HepG2 (cell line): ENCODE measurements at regions not wholly inside any gene's neighbourhood (a gene's known extent, or its start where the extent isn't known, plus 50 kb on each side); places are given as distances from the start of the nearest gene placed in this dataset.

Source experiments
- ATAC-seq: fragments of 200-7000 bp; cut with Tn5 transposase; 3 replicates; pipeline ENCODE4 v1.9.1; 2020; ENCODE audit warnings: mild to moderate bottlenecking, moderate library complexity
- BruUV-seq: library from RNA; stranded (reverse); fragments of 400-500 nt; replicated peaks from 2 replicates; lab custom pipeline; 2021; lab: Mats Ljungman, UMichigan
- CTCF ChIA-PET: fragments of 300-600 bp; formaldehyde crosslinking; extraction: SDS; loops from one replicate; lab custom pipeline; 2021; ENCODE audit warnings: low total read pairs, inconsistent platforms, low intra/inter-chr PET ratio; lab: Yijun Ruan, JAX
- POLR2A ChIA-PET: fragments of 350-600 bp; sonication (Branson Sonifier 250); formaldehyde crosslinking; loops from one replicate; lab custom pipeline; 2020; ENCODE audit warnings: antibody characterized with exemption, inconsistent platforms; lab: Yijun Ruan, JAX
- DNase-seq: peaks from one replicate; pipeline ENCODE4 v3.0.0-alpha.2; 2015; ENCODE audit warnings: low spot score
- FAIRE-seq: peaks from 3 replicates; lab custom pipeline; 2011; peaks lifted over from hg19 to GRCh38; lab: Jason Lieb, UNC
- H2AFZ ChIP-seq: one replicate; pipeline ENCODE4 v1.6.1; 2011; ENCODE audit warnings: low read length, inconsistent platforms
- H3K27ac ChIP-seq: fragments of 300-600 bp; 3 replicates; pipeline ENCODE4 v1.8.0; 2011; ENCODE audit warnings: mixed run types, mild to moderate bottlenecking, mixed read lengths, low read length, inconsistent platforms; ENCODE audit not compliant: insufficient read depth; ENCODE audit errors: extremely low read length
- H3K27me3 ChIP-seq, 2 experiments: fragments of 200-600 bp in 1 of 2; 2 replicates in 1 of 2; 3 replicates in 1 of 2; pipeline versions ENCODE4 v1.6.0 to v1.8.0; 2011; ENCODE audit warnings: low read length in 2 of 2, mild to moderate bottlenecking in 2 of 2, moderate library complexity in 2 of 2, inconsistent platforms in 1 of 2; ENCODE audit not compliant: insufficient read depth in 2 of 2, control insufficient read depth in 1 of 2
- H3K36me3 ChIP-seq, 2 experiments: fragments of 200-600 bp in 1 of 2; replicated peaks in 1 of 2; 2 replicates in 1 of 2; 3 replicates in 1 of 2; pipeline versions ENCODE4 v1.5.1 to v1.8.0; 2011; ENCODE audit warnings: low read length in 2 of 2, inconsistent platforms in 1 of 2; ENCODE audit not compliant: insufficient read depth in 2 of 2, control insufficient read depth in 1 of 2
- H3K4me1 ChIP-seq: 2 replicates; pipeline ENCODE4 v1.5.1; 2012; ENCODE audit warnings: low read length, inconsistent platforms; ENCODE audit not compliant: insufficient read depth
- H3K4me2 ChIP-seq: 2 replicates; pipeline ENCODE4 v1.6.0; 2011; ENCODE audit warnings: low read depth, low read length, inconsistent platforms
- H3K4me3 ChIP-seq, 3 experiments: fragments of 200-600 bp in 1 of 3; sonication (generic), shearing (Covaris generic) in 1 of 3; replicated peaks in 1 of 3; 2 replicates each; pipeline ENCODE4 v1.5.1; 2011 to 2016; ENCODE audit warnings: low read length in 3 of 3, inconsistent platforms in 2 of 3, low read depth in 2 of 3, mild to moderate bottlenecking in 2 of 3, control low read depth in 1 of 3, mixed read lengths in 1 of 3; ENCODE audit not compliant: insufficient read depth in 1 of 3
- H3K79me2 ChIP-seq: one replicate; pipeline ENCODE4 v1.6.1; 2011; ENCODE audit warnings: low read length, inconsistent platforms; ENCODE audit not compliant: insufficient read depth
- H3K9ac ChIP-seq: 2 replicates; pipeline ENCODE4 v1.6.0; 2011; ENCODE audit warnings: mild to moderate bottlenecking, low read depth, low read length, inconsistent platforms; ENCODE audit not compliant: insufficient read depth
- H3K9me3 ChIP-seq: 2 replicates; pipeline ENCODE4 v1.5.1; 2012; ENCODE audit warnings: mild to moderate bottlenecking, low read length
- H4K20me1 ChIP-seq: 2 replicates; pipeline ENCODE4 v1.6.0; 2011; ENCODE audit warnings: inconsistent platforms, mild to moderate bottlenecking, low read length, moderate library complexity; ENCODE audit not compliant: insufficient read depth
- CCDC6 ChIP-seq: sonication (generic); formaldehyde crosslinking; IDR thresholded peaks from 2 replicates; pipeline ENCODE4 v1.8.1; 2022; ENCODE audit warnings: mild to moderate bottlenecking, missing genetic modification reagents, moderate library complexity
- DNMT1 ChIP-seq: sonication (generic); formaldehyde crosslinking; IDR thresholded peaks from 2 replicates; pipeline ENCODE4 v1.5.1; 2020; ENCODE audit warnings: mild to moderate bottlenecking, missing genetic modification reagents
- DNMT3B ChIP-seq: conservative IDR thresholded peaks from 2 replicates; pipeline ENCODE4 v1.6.1; 2016; ENCODE audit warnings: missing biosample characterization, control low read depth
- FOXA3 ChIP-seq: IDR thresholded peaks from 2 replicates; pipeline ENCODE4 v1.6.1; 2016; ENCODE audit warnings: missing genetic modification reagents, missing compliant biosample characterization
- NFYC ChIP-seq: IDR thresholded peaks from 2 replicates; pipeline ENCODE4 v1.6.1; 2016; ENCODE audit warnings: missing genetic modification reagents, missing compliant biosample characterization
- POGZ ChIP-seq: sonication (generic); formaldehyde crosslinking; IDR thresholded peaks from 2 replicates; pipeline ENCODE4 v1.4.0; 2020; ENCODE audit warnings: mild to moderate bottlenecking, missing genetic modification reagents
- PRPF4 ChIP-seq: fragments of 200-400 bp; formaldehyde crosslinking; IDR thresholded peaks from 2 replicates; pipeline ENCODE4 v1.6.1; 2016; ENCODE audit warnings: low read length, low read depth; ENCODE audit not compliant: poor library complexity, severe bottlenecking
- SSRP1 ChIP-seq: IDR thresholded peaks from 2 replicates; pipeline ENCODE4 v1.6.1; 2016; ENCODE audit warnings: control low read depth
- ZFX ChIP-seq: sonication (generic); formaldehyde crosslinking; IDR thresholded peaks from 2 replicates; pipeline ENCODE4 v1.4.0; 2020; ENCODE audit warnings: mild to moderate bottlenecking, low read depth, missing genetic modification reagents, moderate library complexity
- ZNF24 ChIP-seq: fragments of 450-650 bp; IDR thresholded peaks from 2 replicates; pipeline ENCODE4 v1.6.1; 2017; ENCODE audit warnings: antibody characterized with exemption, mild to moderate bottlenecking
- ZNF253 ChIP-seq: sonication (generic); formaldehyde crosslinking; IDR thresholded peaks from 2 replicates; pipeline ENCODE4 v1.8.0; 2022; ENCODE audit warnings: mild to moderate bottlenecking, missing genetic modification reagents, borderline replicate concordance
- ZNF30 ChIP-seq: sonication (generic); formaldehyde crosslinking; IDR thresholded peaks from 2 replicates; pipeline ENCODE4 v1.5.0; 2020; ENCODE audit warnings: mild to moderate bottlenecking, missing genetic modification reagents
- ZNF337 ChIP-seq: sonication (generic); formaldehyde crosslinking; IDR thresholded peaks from 2 replicates; pipeline ENCODE4 v1.5.1; 2020; ENCODE audit warnings: missing genetic modification reagents, low read depth, mild to moderate bottlenecking, borderline replicate concordance
- WGBS: methylation state at CpG from one replicate; pipeline ENCODE4 v1.1.6; 2017; ENCODE audit warnings: low lambda C conversion rate; 5-methylcytosine and 5-hydroxymethylcytosine counted together
- in situ Hi-C: cut with HindIII; loops from 2 replicates; pipeline ENCODE4 v1.10.0; 2017; ENCODE audit warnings: low pct_unique_long_range_greater_than_20kb; ENCODE audit not compliant: extremely low pct_ligation_motif_present
- intact Hi-C: fragments of 100-400 bp; cut with micrococcal nuclease; formaldehyde crosslinking; loops from one replicate; pipeline ENCODE4 v1.10.0; 2022; ENCODE audit not compliant: unreplicated experiment
- TF ChIP-seq, protein P1 (sequence below): sonication (generic); formaldehyde crosslinking; IDR thresholded peaks from 2 replicates; pipeline ENCODE4 v1.9.0; 2021; ENCODE audit warnings: missing genetic modification reagents, borderline replicate concordance

DNA sequence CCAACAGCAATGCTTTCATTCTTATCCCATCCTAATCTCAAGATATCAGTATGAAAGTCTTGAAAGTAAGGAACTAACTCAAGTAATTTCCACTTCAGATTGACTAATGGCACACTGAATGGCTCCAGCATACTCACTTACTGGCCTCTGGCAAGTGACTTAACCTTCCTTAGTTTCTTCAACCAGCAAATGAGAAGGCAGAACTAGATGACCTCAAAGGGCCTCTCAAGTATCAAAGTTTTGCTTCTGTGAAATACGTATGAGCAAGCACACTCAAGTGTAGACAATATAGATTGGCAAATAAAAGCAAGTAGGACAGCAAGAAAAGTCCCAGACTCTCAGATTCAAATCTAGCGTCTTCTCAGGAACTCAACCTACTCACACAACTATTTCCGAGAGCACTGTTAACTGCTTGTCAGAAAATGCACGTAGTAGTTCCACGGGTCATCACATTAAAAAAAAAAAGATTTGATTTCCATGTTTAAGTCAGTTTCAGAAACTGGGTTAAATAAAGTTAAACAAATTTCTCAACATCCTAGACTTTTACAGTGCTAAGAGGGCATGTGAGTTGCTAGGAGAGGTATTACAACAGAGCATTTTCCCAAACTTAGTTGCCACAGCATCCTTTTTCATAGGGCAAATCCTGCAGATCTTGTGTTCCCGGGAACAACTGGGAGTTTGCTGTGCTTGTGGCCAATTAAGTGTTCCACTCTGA lies 276.9 kb upstream of the KLF14 start:
- Histone ChIP-seq H4K20me1 (peaks cover 42% of the 10 kb centered on the region), H3K4me2 (no peak overlapping the region), H2AFZ (no peak overlapping the region), H3K4me1 (peaks cover 22% of the 10 kb centered on the region), H3K9ac (no peak overlapping the region), H3K79me2 (peaks cover 29% of the 10 kb centered on the region), H3K27me3 (no peaks in the 10 kb centered on the region), H3K27ac (no peak overlapping the region), H3K36me3 (no peaks in the 10 kb centered on the region; a peak in 1 of 5 replicates), H3K4me3 (no peak overlapping the region), H3K9me3 (no peaks in the 10 kb centered on the region)
- no TSS peak for BruUV-seq
- intact Hi-C loops (no loop called here), in situ Hi-C loops (no loop called here)
- ATAC-seq (no peak), DNase-seq (no peak), FAIRE-seq (no peak)
- TF ChIP-seq PRPF4 (no peak), FOXA3 (CRISPR knock-in tag) (no peak), ZNF253 (CRISPR knock-in tag) (no peak), ZNF30 (CRISPR knock-in tag) (no peak), SSRP1 (CRISPR knock-in tag) (no peak), DNMT3B (CRISPR knock-in tag) (no peak), ZNF24 (no peak), ZFX (CRISPR knock-in tag) (no peak), NFYC (CRISPR knock-in tag) (no peak), ZNF337 (CRISPR knock-in tag) (no peak), CCDC6 (CRISPR knock-in tag) (no peak), DNMT1 (CRISPR knock-in tag) (no peak), POGZ (CRISPR knock-in tag) (no peak)
- TF ChIP-seq, protein P1, sequence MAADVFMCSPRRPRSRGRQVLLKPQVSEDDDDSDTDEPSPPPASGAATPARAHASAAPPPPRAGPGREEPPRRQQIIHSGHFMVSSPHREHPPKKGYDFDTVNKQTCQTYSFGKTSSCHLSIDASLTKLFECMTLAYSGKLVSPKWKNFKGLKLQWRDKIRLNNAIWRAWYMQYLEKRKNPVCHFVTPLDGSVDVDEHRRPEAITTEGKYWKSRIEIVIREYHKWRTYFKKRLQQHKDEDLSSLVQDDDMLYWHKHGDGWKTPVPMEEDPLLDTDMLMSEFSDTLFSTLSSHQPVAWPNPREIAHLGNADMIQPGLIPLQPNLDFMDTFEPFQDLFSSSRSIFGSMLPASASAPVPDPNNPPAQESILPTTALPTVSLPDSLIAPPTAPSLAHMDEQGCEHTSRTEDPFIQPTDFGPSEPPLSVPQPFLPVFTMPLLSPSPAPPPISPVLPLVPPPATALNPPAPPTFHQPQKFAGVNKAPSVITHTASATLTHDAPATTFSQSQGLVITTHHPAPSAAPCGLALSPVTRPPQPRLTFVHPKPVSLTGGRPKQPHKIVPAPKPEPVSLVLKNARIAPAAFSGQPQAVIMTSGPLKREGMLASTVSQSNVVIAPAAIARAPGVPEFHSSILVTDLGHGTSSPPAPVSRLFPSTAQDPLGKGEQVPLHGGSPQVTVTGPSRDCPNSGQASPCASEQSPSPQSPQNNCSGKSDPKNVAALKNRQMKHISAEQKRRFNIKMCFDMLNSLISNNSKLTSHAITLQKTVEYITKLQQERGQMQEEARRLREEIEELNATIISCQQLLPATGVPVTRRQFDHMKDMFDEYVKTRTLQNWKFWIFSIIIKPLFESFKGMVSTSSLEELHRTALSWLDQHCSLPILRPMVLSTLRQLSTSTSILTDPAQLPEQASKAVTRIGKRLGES, result no peak
- ChIA-PET POLR2A (no interaction called here), CTCF (no interaction called here)
- WGBS, result 97% methylated on average over 6 of the region's 6 CpGs
